NCI-H1092 treated with DMSO at 0.1 percent for 48 hours (cell line): ENCODE measurements at regions not wholly inside any gene's neighbourhood (a gene's known extent, or its start where the extent isn't known, plus 50 kb on each side); places are given as distances from the start of the nearest gene placed in this dataset.
A peak's percentile ranks its signal among the peaks of the same experiment; 100 is the strongest.

ENCODE experiments used
- DNase-seq: peaks from one replicate; lab custom pipeline; 2025; lab: John Stamatoyannopoulos, UW

DNA sequence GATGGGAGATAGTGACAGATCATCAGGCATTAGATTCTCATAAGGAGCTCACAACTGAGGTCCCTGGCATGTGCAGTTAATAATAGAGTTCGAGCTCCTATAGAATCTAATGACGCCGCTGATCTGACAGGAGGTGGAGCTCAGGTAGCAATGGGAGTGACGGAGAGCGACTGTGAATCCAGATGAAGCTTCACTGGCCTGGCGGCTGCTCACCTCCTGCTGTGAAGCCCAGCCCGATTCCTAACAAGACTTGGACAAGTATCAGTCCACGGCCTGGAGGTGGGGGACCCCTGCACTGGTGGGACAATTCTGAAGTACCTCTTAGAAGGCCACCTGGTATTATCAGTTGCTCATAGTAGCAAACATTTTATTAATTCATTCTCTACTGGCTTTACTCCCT is 377.9 kb upstream of the ITGA1 start:
- DNase-seq, result no peak

DNA sequence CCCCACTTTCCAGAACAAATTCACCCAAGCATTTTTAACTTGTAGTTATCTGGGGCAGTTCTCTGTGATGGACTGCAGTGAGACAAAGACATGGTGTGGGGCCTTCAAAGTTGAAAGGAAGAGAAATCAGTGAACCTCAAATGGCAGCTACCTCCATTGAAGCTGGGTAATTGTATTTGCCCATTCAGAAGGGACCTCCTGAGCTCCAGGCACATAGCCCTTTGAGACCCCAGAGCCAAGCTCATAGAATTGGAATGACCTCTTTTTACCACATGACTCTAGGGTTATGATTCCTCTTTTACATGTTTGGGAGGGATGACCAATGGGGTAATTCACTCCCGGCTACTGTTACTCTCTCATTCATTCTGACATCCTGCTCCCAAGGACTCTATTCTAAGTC is 368.4 kb upstream of the ITGA1 start:
- no peak for DNase-seq

DNA sequence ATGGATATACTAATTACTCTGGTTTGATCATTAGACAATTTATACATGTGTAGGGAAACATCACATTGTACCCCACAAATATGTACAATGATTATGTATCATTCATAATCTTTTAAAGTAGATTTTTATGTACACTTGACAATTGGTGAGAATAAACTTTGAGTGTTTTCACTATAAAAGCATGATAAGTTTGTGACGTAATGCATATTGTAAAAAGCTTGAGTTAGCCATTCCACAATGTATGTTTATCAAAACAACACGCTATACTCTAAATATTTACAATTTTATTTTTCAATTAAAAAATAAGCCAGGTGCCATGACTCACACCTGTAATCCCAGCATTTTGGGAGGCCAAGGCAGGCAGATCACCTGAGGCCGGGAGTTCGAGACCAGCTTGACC is 360.1 kb upstream of the ITGA1 start:
- no peak for DNase-seq

DNA sequence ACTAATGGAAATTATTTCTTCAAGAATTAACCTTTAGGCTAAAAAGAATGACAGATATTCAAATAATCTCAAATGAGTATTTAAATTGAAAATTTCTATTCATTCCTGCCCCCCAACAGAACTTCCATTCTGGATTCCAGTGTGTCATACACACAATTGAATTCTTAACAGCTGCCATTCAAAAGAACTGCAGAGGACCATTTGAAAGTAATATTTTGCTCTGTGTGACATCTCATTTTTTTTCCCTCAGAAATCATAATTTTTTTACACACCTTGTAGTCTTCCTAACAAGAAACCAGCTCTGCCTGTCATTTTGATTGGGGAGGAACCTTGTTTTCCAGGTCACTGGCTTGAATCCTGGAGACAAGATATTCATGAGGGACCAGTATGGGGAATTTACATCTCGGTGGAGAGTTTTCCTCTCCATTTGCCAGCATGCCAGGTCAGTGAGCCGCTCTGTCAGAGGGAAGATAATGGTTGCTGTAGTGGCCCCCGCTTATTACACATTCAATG is 358.7 kb upstream of the ITGA1 start:
- DNase-seq, result no peak

DNA sequence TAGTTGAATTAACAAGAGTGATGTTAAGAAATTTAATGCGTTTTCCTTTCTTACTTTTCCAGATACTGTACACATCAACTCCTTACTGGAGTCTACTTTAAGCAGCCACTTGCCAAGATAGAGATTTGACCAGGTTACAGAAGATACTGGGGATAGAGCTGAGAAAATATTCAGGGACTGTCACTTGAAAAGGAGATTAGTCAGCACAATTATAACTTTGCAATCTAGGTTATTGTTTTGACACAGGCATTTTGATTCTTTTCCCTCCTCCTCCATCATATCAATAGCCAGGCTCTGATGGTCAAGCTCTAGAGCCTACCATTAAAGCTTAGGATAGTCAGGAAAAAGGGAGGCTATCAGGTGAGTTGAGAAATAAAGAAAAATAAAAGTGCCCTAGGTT is 345.9 kb upstream of the ITGA1 start:
- no peak for DNase-seq

DNA sequence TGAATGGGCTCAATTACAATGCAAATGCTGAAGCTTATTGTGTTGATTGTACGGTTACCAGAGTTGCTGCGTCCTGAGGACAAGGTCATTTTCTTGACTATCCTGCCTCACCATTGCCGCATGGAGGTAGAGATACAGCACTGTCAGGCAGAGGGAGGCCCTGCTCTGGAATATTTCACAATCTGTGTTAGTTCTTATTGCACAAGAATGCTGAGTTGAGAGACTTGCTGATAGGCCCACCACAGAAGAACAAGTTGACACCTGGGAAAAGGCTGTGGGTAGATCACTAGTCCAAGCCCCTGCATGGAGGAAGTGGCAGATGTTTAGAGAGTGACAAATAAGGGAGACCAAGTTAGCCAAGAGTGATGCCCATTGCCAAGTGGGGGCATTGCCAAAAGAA is 344.5 kb upstream of the ITGA1 start:
- no peak for DNase-seq

DNA sequence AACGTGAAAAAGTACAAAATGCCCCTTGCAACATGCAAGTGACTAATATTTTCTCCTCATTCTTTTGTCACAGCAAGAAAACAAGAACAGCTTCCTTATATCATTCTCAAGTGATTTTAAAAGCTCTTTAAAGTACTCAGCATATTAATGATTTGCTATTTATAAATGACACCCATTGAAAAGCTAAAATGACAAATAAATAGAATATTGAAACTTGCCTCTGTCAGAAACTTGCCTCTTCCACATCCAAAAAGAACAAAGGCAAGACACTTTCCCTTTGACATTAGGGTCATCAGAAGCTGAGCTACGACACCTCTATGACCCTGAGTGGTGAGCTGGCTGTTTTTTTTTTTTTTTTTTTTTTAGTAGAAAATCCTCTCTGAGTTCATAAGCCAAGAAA is 339.6 kb upstream of the ITGA1 start:
- no peak for DNase-seq

DNA sequence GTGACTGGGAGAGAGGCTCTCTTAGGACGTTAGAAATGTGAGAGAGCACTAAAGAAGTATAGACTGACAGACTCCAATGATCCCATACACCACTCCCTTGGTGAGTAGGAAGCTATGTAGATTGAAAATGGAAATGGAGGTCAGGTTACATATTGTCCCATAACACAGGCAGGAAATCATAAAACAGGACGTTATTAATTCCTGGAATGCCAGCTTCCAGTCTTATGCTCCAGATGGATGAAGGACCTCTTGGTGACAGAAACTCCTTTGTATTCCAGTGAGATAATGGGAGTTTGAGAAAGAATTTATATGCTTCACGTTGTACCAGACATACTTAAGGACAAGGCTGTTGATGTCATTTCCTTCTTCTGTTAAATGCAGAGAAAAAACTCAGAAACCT is 338.2 kb upstream of the ITGA1 start:
- no peak for DNase-seq

DNA sequence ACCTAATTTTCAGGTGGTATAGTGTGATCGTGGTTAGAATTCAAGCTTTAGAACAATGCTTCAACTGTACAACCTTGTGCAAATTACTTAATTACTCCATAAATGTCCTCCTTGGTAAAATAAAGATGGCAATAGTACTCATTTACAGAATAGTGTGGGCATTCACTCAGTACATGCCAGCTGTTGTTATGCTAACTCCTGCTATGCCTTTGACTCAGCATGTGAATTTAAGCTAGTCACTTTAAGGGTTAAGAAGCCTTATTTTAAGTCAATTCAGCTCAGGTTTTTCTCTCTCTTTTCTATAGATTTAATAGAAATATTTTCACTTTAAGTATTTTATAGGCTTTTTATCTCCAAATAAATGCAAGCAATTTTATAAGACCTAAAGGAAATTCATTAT is 335.6 kb upstream of the ITGA1 start:
- DNase-seq, result no peak

DNA sequence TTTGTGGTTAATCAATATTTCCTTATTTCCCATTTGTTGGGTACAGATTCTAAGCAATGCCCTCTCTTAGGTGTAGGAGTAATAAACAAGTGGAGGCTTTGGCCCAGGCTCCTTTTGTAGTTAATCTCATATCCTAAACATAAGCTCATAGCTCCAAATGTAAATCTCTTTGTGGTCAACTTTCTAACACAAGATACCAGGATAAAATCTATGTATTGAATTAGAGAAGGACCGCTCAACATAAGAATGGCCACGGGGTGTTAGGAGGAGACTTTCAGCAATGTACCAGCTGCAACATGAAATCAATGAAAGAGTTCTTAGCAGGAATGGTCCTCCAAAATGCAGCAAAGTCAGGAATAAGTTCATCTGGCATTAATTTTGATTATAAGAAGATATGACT is 334.5 kb upstream of the ITGA1 start:
- DNase-seq, result no peak

DNA sequence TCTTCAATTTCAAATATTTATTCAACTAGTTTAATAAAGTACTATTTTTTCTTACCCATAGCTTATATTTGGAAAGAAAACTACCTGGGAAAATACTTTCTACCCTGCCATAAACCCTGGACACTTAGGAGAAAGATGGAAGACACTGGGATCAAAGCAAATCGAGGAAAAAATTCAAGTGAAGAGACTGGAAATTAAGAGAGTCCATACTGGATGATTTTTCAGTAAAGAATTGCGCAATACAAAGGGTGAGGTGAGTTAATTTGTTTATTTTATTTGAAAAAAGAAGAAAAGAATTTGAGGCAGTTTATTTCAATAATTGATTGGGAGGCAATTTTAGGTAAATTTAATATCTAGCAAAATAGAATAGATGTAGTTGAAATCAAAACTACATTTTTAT is 331.8 kb upstream of the ITGA1 start:
- no peak for DNase-seq

DNA sequence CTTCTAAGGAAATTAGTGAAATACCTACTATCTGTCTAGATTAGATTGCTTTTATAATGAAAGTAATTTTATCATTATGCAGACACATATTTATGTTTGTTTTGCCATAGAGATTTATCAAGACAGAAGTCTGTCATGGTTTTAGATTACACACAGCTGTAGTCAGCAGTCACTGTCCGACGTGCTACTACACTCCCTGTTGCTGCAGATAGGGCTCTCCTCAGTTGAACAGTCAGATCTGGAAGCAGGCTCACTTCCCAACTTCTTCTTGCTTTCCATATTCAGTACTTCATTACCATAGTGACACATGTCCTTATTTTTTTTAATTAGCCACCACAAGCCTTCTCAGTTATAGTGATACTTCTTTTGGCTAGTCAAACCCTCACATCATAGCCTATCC is 329.9 kb upstream of the ITGA1 start:
- no peak for DNase-seq

DNA sequence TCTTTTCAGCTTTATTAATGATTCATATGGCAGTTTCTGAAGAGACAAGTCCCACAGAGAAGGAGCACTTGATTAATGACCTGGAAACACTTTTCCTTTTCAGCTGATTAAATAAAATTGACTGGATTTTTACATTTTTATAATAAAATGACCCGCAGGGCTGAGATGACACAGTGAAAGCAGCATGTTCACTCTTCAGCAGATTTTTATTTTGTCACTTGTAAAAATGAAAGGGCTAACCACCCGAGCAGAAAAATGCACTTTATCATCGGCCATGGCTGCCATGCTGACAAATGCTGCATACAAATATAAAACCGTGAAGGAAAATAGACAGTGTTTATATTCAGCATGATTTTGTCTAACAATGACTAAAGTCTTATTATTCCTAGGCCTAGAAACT is 321.6 kb upstream of the ITGA1 start:
- DNase-seq, result no peak

DNA sequence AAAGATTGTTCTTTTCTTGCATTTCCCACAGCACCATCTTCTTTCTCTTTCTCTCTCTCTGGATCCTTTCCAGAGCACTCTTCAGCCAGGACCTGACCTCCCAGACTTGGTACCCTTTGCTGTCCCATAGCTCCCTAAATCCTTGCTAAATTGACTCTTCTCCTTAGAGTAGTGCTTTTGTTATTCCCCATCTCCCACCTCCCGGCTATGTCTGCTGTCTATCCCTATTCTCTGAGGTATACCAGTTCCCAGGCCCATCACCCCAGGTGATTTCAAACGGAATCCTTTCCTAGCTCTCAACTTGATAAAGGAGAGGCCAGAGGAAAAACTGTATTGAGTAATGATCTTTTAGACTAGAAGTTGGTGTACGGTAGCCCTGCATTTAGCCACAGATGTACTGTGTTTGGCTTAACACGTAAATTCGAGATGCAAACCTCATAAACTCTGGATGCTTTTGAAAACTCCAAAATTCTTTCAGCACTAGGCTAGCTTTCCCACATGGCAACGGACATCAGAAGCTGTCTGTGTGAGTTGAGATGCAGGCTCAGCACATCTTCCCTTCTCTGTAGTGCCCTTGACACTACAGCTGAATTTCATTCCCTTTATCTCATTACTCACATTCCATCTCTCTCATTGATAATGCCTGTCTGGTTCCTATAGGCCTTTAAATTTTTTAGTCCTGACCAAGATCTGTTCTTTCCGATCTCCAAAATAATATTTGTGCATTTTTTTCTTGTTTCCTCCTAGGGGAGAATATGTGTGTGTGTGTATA is 320.8 kb upstream of the ITGA1 start:
- no peak for DNase-seq

DNA sequence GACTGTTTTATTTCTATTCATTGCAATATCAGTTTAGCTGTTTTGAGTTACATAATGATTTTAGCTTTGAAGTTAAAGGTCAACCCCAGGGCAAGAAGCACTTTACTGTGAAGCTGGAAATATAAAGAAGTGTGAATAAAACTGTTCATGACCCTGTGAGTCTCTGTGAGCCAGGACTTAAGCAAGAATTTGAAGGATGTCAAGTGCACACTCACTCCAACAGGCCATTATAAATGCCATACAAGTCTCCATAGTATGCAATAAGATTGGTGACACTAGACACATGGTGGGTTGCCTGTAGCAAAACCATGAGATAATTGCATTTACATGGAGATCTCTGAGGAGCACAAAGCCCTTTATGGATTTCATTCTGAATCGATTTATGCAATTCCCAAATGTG is 318.7 kb upstream of the ITGA1 start:
- DNase-seq, result no peak

DNA sequence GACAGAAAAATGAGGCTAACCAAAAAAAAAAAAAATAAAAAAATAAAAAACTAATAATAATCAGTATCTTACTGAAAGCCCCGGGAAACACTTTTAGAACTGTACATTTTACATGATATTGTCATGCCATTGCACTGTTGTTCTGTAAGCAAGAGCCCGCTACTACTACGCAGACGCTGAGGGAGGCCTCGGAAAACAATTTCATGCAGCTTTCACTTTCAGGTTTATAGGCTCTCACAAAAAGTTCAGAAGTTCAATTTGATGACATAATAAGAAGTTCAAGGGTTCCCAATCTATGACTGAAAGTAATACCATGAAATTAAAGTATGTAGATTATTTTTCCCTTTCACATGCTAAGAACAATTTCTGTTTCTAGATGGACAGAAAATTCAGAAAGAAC is 318.3 kb upstream of the ITGA1 start:
- DNase-seq, result no peak

DNA sequence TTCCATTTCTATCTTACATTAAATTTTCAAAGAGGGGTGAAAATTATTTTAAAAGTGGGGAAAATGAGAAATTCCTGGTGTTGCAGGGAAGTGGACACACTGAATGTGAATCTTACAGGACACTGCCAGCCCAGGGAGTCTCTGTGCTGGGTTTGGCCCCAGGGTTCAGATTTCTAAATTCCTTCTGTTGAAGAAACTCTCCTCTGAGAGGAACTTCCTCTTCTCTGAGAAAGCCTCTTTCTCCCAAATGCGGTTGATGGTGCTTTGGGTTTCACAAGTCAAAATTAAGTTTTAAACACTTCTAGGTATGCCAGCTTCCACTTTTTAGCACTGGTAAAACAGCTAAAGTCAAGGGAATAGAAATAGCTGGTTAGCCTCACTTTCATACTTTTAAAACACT is 317.9 kb upstream of the ITGA1 start:
- DNase-seq, result no peak

DNA sequence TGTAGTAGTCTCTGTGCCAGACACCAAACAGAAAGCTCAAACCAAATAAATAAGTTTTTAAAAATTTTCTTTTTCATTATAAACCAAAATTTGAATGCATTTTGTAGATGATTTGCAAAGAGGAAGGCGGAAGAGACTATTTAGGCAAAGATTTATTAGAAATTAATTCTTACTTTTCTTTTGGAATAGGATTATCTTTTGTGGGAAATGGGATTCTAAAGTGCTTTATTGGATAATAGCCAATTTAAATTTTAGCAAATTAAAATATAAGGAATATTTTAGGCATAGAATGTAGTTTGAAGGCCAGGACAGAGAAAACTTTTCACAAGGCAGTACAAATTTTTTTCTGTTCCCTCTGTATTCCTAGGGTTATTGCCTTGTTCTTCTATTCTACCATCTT is 311.4 kb upstream of the ITGA1 start:
- no peak for DNase-seq

DNA sequence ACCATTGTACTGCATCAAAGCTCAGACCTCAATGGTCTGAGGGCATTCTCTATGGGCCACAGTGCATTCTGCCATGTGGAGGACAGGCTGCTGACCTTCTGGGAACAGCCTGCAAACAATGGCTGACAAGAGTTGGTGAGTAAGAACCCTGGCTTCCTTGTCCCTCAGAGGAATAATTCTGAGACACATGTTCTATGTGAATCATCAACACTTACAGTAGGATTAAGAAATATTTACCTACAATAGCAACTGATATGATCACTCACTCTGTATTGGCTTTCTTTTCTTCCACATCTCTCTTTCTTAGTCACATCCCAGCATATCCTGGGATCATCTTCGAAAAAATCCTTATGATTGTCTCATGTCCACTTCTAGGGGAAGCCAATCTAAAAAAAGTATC is 306.5 kb upstream of the ITGA1 start:
- no peak for DNase-seq

DNA sequence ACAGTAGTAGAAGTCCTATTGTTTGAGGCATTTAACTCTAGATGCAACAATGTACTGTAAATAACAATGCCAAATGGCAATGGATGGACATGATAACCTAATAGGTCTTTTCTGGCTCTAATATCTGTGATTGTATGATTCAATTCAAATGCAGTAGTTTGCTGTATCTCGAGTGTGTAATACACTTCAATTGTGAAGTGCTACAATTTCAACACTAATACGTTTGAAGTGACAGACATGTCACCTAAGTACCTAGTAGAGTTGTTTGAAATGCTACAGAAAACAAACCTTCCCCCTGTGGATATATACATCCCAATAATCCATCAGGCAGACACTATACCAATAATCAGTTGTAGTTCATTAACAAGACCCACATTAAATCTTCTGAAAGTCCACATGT is 305.9 kb upstream of the ITGA1 start:
- no peak for DNase-seq

DNA sequence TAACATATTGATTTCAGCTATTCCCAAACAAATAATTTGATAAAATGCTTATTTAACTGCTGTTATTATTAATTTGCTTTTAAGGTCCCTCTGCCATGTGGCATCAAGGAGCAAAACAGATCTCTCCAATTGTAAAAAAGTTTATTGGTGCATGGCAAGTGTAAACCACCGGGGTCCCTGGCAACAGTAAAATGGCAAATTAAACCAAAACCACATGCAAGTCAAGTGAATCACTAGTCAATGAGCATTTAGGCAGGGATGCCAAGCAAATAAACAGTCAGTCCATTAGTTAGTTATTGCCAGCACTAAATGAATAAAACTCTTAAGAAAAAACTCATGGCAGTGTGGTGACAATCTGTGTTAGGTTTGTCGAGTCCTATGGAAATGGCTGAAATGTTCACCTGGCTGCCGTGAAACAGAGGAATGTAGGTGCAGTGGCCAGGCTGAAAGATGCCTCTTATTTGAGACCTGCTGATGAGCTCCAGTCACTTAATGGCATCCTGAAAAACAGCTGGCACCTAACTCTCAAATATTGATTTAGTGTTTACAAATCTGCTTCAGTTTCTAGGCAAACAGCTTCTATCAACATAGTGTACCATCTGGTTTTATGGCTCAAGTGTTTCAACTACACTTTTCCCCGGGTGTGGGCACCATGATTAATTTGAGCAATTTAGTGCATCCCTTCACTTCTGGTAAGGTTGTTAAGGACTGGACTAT is 296.5 kb upstream of the ITGA1 start:
- DNase-seq, result peak; percentile 93

DNA sequence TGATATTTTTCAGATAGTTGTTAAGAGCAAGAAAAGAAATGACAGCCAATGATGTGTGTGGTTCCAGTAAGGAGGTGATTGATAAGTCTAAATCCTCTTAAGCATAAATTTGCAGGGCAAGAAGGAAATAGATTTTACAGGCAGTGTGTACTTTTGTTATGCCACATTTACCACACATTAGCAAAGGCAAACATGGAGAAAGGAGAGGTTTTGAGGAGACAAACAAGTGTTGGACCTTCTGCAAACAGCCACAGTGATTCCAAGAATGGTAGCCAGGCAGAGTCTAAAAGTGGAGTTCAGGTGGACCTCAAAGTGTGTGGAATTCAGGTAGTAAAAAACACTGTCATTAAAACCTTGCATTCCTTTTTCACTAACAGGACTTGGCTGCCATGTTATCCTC is 295.9 kb upstream of the ITGA1 start:
- DNase-seq, result peak; percentile 86

DNA sequence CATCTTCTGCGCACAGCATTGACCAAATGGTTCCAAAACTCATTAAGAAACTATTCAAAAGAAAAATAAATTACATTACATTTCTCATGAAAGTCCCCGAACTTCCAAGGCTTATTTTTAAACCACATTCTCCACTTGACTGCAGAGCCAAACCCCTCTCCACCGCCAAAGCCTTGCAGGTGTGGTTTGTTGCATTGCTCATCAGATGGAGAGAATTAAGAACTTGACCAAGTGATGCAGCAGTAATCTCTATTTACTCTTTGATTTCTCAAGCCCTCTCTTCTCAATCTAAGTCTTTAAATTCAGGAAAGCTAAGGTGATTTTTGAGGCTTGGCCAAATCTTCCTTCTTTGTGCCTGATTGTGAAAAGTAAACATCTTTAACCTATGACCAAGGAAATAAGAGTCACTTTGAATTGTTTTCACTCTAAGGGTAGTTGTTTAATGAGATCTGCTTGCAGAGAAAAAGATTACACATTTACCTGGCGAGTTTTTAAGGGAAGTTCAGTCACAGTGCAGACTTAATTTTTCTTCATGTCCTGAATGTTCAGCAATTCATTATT is 290.5 kb upstream of the ITGA1 start:
- DNase-seq, result no peak
